A549 (cell line): ENCODE measurements at regions not wholly inside any gene's neighbourhood (a gene's known extent, or its start where the extent isn't known, plus 50 kb on each side); places are given as distances from the start of the nearest gene placed in this dataset.

ENCODE experiments used
- ATAC-seq, 2 experiments: fragments of 200-7000 bp in 1 of 2; fragments of >200 bp in 1 of 2; cut with Nextera tagmentation in 1 of 2; cut with Tn5 transposase in 1 of 2; 3 replicates each; pipeline versions ENCODE4 v1.8.0 to v1.9.1; 2018 to 2020; ENCODE audit warnings: mild to moderate bottlenecking in 1 of 2, moderate library complexity in 1 of 2
- CTCF ChIA-PET: fragments of 300-600 bp; sonication (Branson Sonifier 250); formaldehyde crosslinking; extraction: SDS; loops from one replicate; lab custom pipeline; 2021; ENCODE audit warnings: antibody characterized with exemption, inconsistent platforms; lab: Yijun Ruan, JAX
- POLR2A ChIA-PET: fragments of 350-600 bp; formaldehyde crosslinking; extraction: SDS; loops from one replicate; lab custom pipeline; 2021; ENCODE audit warnings: antibody characterized with exemption, inconsistent platforms; lab: Yijun Ruan, JAX
- DNase-seq, 2 experiments: peaks; one replicate each; pipeline versions ENCODE4 v3.0.0 to v3.0.0-alpha.2; 2011 to 2016; ENCODE audit warnings: low read depth in 1 of 2, low spot score in 1 of 2
- FAIRE-seq: peaks from 2 replicates; lab custom pipeline; 2011; peaks lifted over from hg19 to GRCh38; lab: Jason Lieb, UNC
- H3K27ac ChIP-seq, 2 experiments: fragments of >200 bp; sonication (Bioruptor Twin); formaldehyde crosslinking; 3 replicates each; pipeline ENCODE4 v1.5.1; 2016 to 2017
- H3K4me1 ChIP-seq: fragments of >200 bp; sonication (Bioruptor Twin); formaldehyde crosslinking; 3 replicates; pipeline ENCODE4 v1.6.1; 2016
- H3K4me2 ChIP-seq: fragments of >200 bp; sonication (Bioruptor Twin); formaldehyde crosslinking; 3 replicates; pipeline ENCODE4 v1.6.1; 2016
- H3K4me3 ChIP-seq: fragments of >200 bp; sonication (Bioruptor Twin); formaldehyde crosslinking; 3 replicates; pipeline ENCODE4 v1.5.1; 2016
- H3K9me3 ChIP-seq: fragments of >200 bp; sonication (Bioruptor Twin); formaldehyde crosslinking; 3 replicates; pipeline ENCODE4 v1.6.1; 2016
- CBX8 ChIP-seq: fragments of 200-600 bp; sonication (generic); IDR thresholded peaks from 2 replicates; pipeline ENCODE4 v1.6.1; 2016
- CEBPB ChIP-seq, 2 experiments: fragments of >200 bp in 1 of 2; sonication (Bioruptor Twin) in 1 of 2; formaldehyde crosslinking in 1 of 2; IDR thresholded peaks; 2 replicates each; pipeline ENCODE4 v1.6.1; 2012 to 2016
- E2F6 ChIP-seq: IDR thresholded peaks from 2 replicates; pipeline ENCODE4 v1.6.1; 2012; ENCODE audit warnings: low read depth, borderline replicate concordance
- EHF ChIP-seq: fragments of 250-450 bp; sonication (Bioruptor Pico); IDR thresholded peaks from 2 replicates; pipeline ENCODE4 v1.5.0; 2020; ENCODE audit warnings: mild to moderate bottlenecking
- EHMT2 ChIP-seq: fragments of 200-600 bp; sonication (generic); IDR thresholded peaks from 2 replicates; pipeline ENCODE4 v1.6.1; 2016; ENCODE audit warnings: antibody characterized with exemption, low read depth, mild to moderate bottlenecking, moderate library complexity
- FOSB ChIP-seq: fragments of 250-450 bp; sonication (Bioruptor Pico); IDR thresholded peaks from 2 replicates; pipeline ENCODE4 v1.5.0; 2020; ENCODE audit warnings: mild to moderate bottlenecking, moderate library complexity
- FOXS1 ChIP-seq: fragments of 250-450 bp; sonication (Bioruptor Pico); IDR thresholded peaks from 2 replicates; pipeline ENCODE4 v1.5.0; 2020; ENCODE audit warnings: mild to moderate bottlenecking, moderate library complexity
- GATA3 ChIP-seq: IDR thresholded peaks from 2 replicates; pipeline ENCODE4 v1.6.1; 2012; ENCODE audit warnings: borderline replicate concordance
- HOXA7 ChIP-seq: fragments of 250-450 bp; sonication (Bioruptor Pico); IDR thresholded peaks from 2 replicates; pipeline ENCODE4 v1.5.0; 2020; ENCODE audit warnings: mild to moderate bottlenecking, moderate library complexity
- JUN ChIP-seq, 2 experiments: fragments of >200 bp; sonication (Bioruptor Twin); formaldehyde crosslinking; IDR thresholded peaks; 2 replicates in 1 of 2; 3 replicates in 1 of 2; pipeline ENCODE4 v1.6.1; 2016 to 2017
- KDM1A ChIP-seq: fragments of 200-600 bp; sonication (generic); IDR thresholded peaks from 2 replicates; pipeline ENCODE4 v1.6.1; 2016; ENCODE audit warnings: low read depth, mild to moderate bottlenecking
- KDM5A ChIP-seq: fragments of 200-600 bp; sonication (generic); IDR thresholded peaks from 2 replicates; pipeline ENCODE4 v1.6.1; 2016; ENCODE audit warnings: antibody characterized with exemption, mild to moderate bottlenecking
- MAX ChIP-seq: IDR thresholded peaks from 2 replicates; pipeline ENCODE4 v1.6.1; 2012
- MAZ ChIP-seq: fragments of 150-350 bp; IDR thresholded peaks from 2 replicates; pipeline ENCODE4 v1.6.1; 2014; ENCODE audit warnings: antibody characterized with exemption, low read depth, low read length, borderline replicate concordance
- PHF8 ChIP-seq: fragments of 200-600 bp; sonication (generic); IDR thresholded peaks from 2 replicates; pipeline ENCODE4 v1.6.1; 2016; ENCODE audit warnings: low read depth, mild to moderate bottlenecking, antibody characterized with exemption, moderate library complexity, borderline replicate concordance
- POLR2A ChIP-seq: IDR thresholded peaks from 2 replicates; pipeline ENCODE4 v1.6.1; 2012; ENCODE audit warnings: mild to moderate bottlenecking, low read length
- RAD21 ChIP-seq, 2 experiments: fragments of >200 bp in 1 of 2; sonication (Bioruptor Twin) in 1 of 2; formaldehyde crosslinking in 1 of 2; IDR thresholded peaks in 1 of 2; conservative IDR thresholded peaks in 1 of 2; 2 replicates in 1 of 2; 3 replicates in 1 of 2; pipeline ENCODE4 v1.6.1; 2012 to 2018; ENCODE audit warnings: inconsistent platforms in 1 of 2
- RARB ChIP-seq: fragments of 250-450 bp; sonication (Bioruptor Pico); IDR thresholded peaks from 2 replicates; pipeline ENCODE4 v1.8.0; 2021; ENCODE audit warnings: mild to moderate bottlenecking, moderate library complexity
- RCOR1 ChIP-seq: fragments of 150-350 bp; IDR thresholded peaks from 2 replicates; pipeline ENCODE4 v1.6.1; 2014; ENCODE audit warnings: antibody characterized with exemption, low read length, low read depth
- SMC3 ChIP-seq: fragments of >200 bp; sonication (Bioruptor Twin); formaldehyde crosslinking; IDR thresholded peaks from 3 replicates; pipeline ENCODE4 v1.6.1; 2018; ENCODE audit warnings: inconsistent platforms
- SREBF2 ChIP-seq: fragments of 450-650 bp; IDR thresholded peaks from 2 replicates; pipeline ENCODE4 v1.6.1; 2014; ENCODE audit warnings: mild to moderate bottlenecking, moderate library complexity
- TP53 ChIP-seq: fragments of 250-450 bp; sonication (Bioruptor Pico); IDR thresholded peaks from 2 replicates; pipeline ENCODE4 v1.5.0; 2021; ENCODE audit warnings: mild to moderate bottlenecking, moderate library complexity
- ZC3H11A ChIP-seq: fragments of 450-650 bp; IDR thresholded peaks from 2 replicates; pipeline ENCODE4 v1.6.1; 2014; ENCODE audit warnings: antibody characterized with exemption, mild to moderate bottlenecking
- ZFP36 ChIP-seq: fragments of 450-650 bp; IDR thresholded peaks from 2 replicates; pipeline ENCODE4 v1.6.1; 2014; ENCODE audit warnings: borderline replicate concordance; ENCODE audit not compliant: partially characterized antibody
- WGBS: methylation state at CpG from one replicate; pipeline ENCODE4 v1.1.6; 2017; ENCODE audit errors: missing lambda C conversion rate; 5-methylcytosine and 5-hydroxymethylcytosine counted together
- TF ChIP-seq, protein P1 (sequence below): fragments of 250-450 bp; sonication (Bioruptor Pico); IDR thresholded peaks from 2 replicates; pipeline ENCODE4 v1.5.0; 2020; ENCODE audit warnings: low read depth, mild to moderate bottlenecking, moderate library complexity
- TF ChIP-seq, protein P2 (sequence below): fragments of 150-350 bp; IDR thresholded peaks from 2 replicates; pipeline ENCODE4 v1.6.1; 2014; ENCODE audit warnings: low read depth, mild to moderate bottlenecking, low read length

GRCh38 chr16:55113210-55113609 lies 182.5 kb downstream of the IRX5 start:
- CTCF ChIA-PET, result interaction anchor here (0.9 kb wide), 1 partner anchor 15 kb away, joined by 3 read pairs; no protein-coding TSS in a partner anchor
- no peak for FAIRE-seq
- ATAC-seq, result no peak
- Histone ChIP-seq H3K9me3 (no peaks in the 10 kb centered on the region), H3K4me2 (no peak overlapping the region), H3K4me3 (no peak overlapping the region), H3K4me1 (no peaks in the 10 kb centered on the region), H3K27ac (no peak overlapping the region)
- TF ChIP-seq RAD21 (conservative IDR thresholded peaks at IDR 0.05 in 1 of 2, IDR thresholded peaks at IDR 0.05 in 1 of 2) (no peak), KDM5A (no peak), ZFP36 (no peak), RCOR1 (no peak), EHF (CRISPR knock-in tag) (no peak), E2F6 (no peak), CEBPB (IDR thresholded peaks at IDR 0.05) (no peak), PHF8 (no peak), SMC3 (no peak), RARB (CRISPR knock-in tag) (no peak), EHMT2 (no peak), FOSB (CRISPR knock-in tag) (no peak), HOXA7 (CRISPR knock-in tag) (no peak), TP53 (CRISPR knock-in tag) (no peak), MAZ (no peak), FOXS1 (CRISPR knock-in tag) (no peak), SREBF2 (no peak)
- TF ChIP-seq, protein P1, sequence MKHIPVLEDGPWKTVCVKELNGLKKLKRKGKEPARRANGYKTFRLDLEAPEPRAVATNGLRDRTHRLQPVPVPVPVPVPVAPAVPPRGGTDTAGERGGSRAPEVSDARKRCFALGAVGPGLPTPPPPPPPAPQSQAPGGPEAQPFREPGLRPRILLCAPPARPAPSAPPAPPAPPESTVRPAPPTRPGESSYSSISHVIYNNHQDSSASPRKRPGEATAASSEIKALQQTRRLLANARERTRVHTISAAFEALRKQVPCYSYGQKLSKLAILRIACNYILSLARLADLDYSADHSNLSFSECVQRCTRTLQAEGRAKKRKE (CRISPR knock-in tag), result no peak
- DNase-seq, result no peak
- WGBS, result 37% methylated on average over 2 of the region's 2 CpGs
- POLR2A ChIA-PET, result no interaction called here

- DNase-seq (no peak), FAIRE-seq (no peak), ATAC-seq (no peak)
- 66% methylated on average over 2 of the region's 2 CpGs for WGBS
- CTCF ChIA-PET, result interaction anchor here (1.3 kb wide), 1 partner anchor 20 kb away, joined by 3 read pairs; no protein-coding TSS in a partner anchor
- H3K4me1 ChIP-seq, result no peaks in the 10 kb centered on the region
- no peak overlapping the region for H3K4me3 ChIP-seq
- POLR2A ChIA-PET, result no interaction called here
- H3K4me2 ChIP-seq, result no peak overlapping the region
- H3K9me3 ChIP-seq, result no peaks in the 10 kb centered on the region
- H3K27ac ChIP-seq, result no peak overlapping the region
- no peak for TF ChIP-seq KDM1A
- TF ChIP-seq EHMT2, result no peak
- no peak for TF ChIP-seq RAD21 (conservative IDR thresholded peaks at IDR 0.05 in 1 of 2, IDR thresholded peaks at IDR 0.05 in 1 of 2)
- TF ChIP-seq, protein P2, sequence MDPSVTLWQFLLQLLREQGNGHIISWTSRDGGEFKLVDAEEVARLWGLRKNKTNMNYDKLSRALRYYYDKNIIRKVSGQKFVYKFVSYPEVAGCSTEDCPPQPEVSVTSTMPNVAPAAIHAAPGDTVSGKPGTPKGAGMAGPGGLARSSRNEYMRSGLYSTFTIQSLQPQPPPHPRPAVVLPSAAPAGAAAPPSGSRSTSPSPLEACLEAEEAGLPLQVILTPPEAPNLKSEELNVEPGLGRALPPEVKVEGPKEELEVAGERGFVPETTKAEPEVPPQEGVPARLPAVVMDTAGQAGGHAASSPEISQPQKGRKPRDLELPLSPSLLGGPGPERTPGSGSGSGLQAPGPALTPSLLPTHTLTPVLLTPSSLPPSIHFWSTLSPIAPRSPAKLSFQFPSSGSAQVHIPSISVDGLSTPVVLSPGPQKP, result no peak
- no peak for TF ChIP-seq GATA3
- no peak for TF ChIP-seq MAX
- TF ChIP-seq ZC3H11A, result no peak
- TF ChIP-seq JUN (IDR thresholded peaks at IDR 0.05), result no peak
- no peak for TF ChIP-seq CBX8
- TF ChIP-seq MAZ, result no peak
- no peak for TF ChIP-seq FOXS1 (CRISPR knock-in tag)
- TF ChIP-seq POLR2A, result no peak
Observed at GRCh38 chr16:55115506-55115905, 184.8 kb downstream of the IRX5 start.
